ENCODE measurements at regions not wholly inside any gene's neighbourhood (a gene's known extent, or its start where the extent isn't known, plus 50 kb on each side); places are given as distances from the start of the nearest gene placed in this dataset.
"Not testable (repeated sequence)": the region's sequence is repeated elsewhere in the genome, so short reads cannot be mapped to it uniquely, and the experiment has no call there.

DNA sequence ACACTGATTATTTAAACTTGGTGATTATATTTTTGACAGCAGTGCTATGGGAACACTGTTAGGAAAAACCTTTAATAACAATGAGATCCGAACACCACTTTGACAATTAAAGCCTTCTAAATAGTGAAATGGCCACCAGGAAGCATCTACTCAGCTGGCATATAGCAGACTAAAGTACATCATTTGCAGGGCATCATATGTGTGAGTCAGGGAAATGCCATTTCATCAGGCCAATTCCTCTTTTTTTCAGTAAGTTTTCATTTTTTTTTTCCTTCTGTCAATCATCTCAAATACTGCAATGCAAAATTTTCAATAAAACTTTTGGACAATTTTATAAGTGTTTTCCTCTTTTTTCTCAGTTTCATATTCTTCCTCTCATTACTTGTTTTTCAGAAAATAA, 521.4 kb upstream of the SEMA3D start:
- DNase-seq: no peak

GRCh38 chr7:85705076-85705475, 518.2 kb upstream of the SEMA3D start:
- DNase-seq: no peak

- no peak for DNase-seq
Measured at GRCh38 chr7:85703251-85704010, 516.6 kb upstream of the SEMA3D start.

DNA sequence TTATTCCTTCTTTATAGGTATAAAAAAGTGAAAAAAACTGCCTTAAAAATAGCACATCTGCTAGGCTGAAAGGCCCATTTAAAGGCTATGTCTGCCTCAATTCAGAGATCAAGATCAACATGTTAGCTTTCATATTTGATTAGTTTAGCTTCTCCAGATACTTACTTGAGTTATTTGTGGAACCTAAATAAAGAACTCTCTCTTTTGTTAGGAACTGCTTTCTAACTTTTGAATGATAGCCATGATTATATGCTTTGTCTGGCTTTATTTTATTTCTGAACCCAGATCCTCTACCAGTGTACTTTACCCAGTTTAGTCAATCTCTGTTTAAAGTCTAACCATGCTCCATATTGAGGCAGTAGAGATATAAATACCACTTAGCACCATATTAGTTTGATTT, 515.5 kb upstream of the SEMA3D start:
- DNase-seq: no peak

DNA sequence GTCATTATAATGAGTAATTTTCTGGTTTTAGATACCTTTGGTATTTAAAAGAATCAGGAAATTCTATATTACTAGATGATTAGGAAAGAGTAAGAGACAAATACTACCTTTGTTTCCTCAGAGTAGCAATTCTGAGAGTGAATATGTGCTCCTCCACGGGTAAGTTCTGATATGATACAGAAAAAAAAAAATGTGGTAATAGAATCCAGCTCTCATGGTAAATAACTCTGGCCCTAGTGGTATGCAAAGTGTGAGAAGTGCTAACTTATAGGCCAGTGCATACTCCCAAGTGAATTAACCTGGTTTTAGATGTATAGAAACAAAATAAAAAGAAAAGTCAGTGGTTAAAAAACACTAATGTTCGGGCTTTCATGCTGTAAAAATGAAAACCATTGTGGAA, 512.6 kb upstream of the SEMA3D start:
- no peak for DNase-seq

- no peak for DNase-seq
Measured at GRCh38 chr7:85695533-85695932, 508.7 kb upstream of the SEMA3D start.

- DNase-seq: no peak
Measured at GRCh38 chr7:85695041-85695440, 508.2 kb upstream of the SEMA3D start.

GRCh38 chr7:85693326-85693725, 506.5 kb upstream of the SEMA3D start:
- DNase-seq: no peak

DNA sequence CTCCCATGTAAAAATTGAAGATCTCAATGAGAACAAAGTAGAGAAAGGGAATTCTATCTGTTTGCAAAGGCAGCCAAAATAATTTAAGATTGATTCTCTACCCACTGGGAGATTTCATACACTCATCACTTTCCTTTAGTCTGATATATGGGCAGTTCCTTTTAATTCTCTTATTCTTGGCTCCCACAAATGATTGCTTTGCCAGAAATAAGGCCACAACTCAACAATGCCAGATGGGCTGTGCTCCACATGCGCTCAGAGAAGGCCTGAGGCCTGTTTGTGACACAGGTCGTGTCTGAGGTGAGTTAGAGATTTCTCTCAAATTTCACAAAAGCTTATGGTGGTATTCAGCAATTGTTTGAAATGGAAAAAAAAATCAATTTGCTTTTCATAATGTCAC, 501.9 kb upstream of the SEMA3D start:
- no peak for DNase-seq

DNA sequence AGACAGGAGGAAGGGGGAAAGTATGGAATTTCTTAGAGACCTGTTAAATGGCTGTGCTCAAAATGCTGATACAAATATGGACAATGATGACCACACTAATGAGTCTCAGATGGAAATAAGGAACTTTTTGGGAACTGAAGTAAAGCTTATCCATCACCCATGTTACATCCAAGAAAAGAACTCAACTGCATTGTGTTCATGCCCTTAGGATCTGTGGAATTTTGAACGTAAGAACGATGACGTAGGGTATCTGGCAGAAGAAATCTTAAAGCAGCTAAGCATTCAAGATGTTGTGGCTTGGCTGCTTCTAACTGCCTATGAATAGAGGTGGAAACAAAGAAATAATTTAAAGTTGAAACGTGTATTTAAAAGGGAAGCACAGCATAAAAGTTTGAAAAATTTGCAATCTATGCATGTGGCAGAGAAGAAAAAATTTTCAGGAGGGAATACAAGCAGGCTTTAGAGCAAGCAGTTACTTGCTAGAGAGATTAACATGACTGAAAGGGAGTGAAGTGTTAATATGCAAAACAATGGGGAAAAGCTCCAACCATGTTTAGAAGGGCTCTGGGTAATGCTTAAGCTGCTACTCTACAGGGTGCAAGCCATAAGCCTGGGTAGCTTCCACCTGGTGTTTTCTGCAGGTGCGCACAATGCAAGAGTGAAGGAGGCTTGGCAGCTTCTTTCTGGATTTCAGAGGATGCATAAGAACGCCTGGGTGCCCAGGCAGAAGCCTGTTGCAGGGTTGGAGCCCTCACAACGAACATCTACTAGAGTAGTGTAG, 499.7 kb upstream of the SEMA3D start:
- DNase-seq: no peak

DNA sequence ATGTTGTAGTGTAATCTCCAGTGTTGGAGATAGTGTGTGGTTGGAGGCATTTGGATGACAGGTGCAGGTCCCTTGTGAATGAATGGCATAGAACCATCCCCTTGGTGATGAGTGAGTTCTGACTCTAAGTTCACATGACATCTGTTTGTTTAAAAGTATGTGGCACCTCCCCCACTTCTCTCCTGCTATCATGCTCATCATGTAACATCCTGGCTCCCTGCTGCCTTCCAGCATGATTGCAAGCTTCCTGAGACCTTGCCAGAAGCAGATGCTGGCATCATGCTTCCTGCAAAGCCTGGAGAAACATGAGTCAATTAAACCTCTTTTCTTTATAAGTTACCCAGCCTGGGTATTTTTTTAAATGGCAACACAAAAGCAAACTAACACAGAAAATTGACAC, 499.0 kb upstream of the SEMA3D start:
- no peak for DNase-seq

- no peak for DNase-seq
Measured at GRCh38 chr7:85682833-85683620, 496.2 kb upstream of the SEMA3D start.

GRCh38 chr7:85681241-85681640, 494.4 kb upstream of the SEMA3D start:
- DNase-seq: no peak

DNA sequence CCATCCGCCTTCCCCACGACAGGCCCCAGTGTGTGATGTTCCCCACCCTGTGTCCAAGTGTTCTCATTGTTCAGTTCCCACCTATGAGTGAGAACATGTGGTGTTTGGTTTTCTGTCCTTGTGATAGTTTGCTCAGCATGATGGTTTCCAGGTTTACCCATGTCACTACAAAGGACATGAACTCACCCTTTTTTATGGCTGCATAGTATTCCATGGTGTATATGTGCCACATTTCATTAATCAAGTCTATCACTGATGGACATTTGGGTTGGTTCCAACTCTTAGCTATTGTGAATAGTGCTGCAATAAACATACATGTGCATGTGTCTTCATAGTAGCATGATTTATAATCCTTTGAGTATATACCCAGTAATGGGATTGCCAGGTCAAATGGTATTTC, 488.2 kb upstream of the SEMA3D start:
- DNase-seq: not testable (repeated sequence)

DNA sequence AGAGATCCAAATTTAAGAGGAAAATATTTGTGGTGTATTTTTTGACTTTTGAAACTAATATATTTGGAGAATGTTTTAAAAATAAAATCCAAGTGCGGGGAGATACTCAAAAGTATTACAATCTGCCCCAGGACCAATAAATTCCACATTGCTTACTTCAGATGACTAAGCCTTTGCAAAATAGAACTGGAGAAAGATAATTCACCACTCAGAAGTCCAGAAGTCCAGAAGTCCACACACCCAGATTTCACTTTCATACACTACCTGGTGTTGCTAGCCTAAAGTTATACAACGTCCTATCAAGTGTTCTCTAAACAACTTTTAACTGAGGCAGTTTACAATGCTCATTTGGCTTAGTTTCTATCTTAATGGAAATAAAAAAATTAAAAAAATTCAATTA, 487.0 kb upstream of the SEMA3D start:
- DNase-seq: no peak

DNA sequence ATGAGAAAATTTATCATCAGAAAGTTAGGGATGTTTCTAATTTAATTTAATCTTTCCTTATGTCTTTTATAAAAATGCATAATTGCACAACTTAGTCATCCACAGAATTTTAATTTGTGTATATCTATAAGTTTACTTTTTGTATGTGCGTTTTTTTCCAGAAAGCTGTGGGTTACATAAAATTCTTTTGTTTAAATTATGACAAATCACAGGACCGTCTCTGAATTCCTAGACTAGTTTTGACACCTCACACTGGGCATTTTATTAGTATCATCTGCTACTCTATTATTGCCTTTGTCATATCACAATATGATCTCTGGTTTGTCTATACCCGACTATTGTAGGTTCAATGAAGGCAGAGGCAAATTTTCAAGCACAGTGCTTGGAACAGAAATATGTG, 482.4 kb upstream of the SEMA3D start:
- no peak for DNase-seq

DNA sequence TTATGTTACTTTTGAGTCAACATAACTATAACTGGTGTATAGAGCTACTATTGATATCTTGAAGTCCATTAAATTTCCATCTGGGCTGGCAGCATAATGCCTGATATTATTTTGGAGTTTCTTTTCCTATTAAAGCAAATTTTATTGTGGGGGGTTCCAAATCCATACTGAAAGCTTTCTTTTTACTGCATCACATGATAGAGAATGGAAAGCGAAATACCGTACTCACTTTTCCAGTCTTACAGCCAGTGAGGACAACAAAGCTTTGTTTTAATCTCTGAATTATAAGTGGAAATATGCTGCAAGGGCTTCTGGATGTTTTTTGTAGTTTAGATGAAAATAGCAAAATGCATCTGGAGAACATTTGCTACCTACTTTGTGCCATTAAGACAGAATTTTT, 477.5 kb upstream of the SEMA3D start:
- no peak for DNase-seq

- DNase-seq: no peak
Measured at GRCh38 chr7:85659364-85659763, 472.5 kb upstream of the SEMA3D start.

- no peak for DNase-seq
Measured at GRCh38 chr7:85655252-85655651, 468.4 kb upstream of the SEMA3D start.

DNA sequence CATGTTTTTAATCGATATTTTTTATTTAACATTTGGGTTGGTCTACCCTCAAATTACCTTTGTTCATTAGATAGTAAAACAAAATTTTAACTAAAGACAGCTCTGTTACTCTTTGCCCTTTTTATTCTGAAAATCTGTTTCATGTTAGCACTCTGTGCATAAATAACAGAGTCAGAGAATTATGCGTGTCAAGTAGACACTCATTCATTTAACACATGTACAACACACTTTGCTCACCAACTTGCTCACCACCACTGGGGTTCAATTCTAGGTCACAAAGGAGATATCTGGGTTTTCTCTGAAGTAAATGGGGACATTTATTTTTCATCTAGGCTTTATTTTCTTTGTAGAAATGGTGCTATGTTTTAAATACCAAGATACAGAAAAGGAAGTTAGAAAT, 457.4 kb upstream of the SEMA3D start:
- no peak for DNase-seq

- DNase-seq: no peak
Measured at GRCh38 chr7:85641331-85641730, 454.5 kb upstream of the SEMA3D start.

DNA sequence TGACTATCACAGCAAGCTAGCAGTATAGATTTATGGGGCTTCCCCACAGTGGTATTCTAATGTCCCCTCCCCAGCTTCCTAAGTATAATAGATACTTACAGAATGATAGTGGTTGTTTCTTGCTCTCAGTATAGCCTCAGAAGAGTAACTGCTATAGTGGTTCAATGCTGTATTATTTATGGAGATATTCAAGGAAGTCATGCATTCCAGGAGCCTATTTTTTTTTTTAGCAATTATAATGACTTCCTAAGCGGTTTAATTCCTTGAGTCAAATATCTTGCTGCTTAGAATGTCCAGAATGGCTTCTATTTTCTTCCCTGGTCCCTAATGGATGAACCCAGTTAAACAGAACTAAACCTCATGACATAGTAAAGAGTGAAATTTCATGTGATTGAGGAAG, 451.5 kb upstream of the SEMA3D start:
- no peak for DNase-seq

DNA sequence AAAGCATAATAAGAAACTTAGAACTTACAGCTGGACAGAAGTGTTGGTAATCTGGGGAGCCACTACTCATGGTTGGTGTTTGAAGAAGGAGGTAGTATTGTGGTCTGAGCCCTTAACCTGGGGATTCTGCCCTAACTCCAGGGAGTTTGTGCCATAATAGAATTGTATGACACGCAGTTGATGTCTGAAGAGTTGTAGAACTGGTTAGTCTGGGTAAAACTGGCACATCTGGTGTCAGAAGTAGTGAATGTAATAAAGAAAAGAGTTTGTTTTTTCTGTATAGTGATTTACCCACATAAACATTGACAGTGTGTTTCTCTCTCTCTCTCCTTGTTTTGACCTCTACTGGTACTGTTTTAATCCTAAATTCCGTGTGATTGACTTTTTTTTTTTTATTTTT, 448.1 kb upstream of the SEMA3D start:
- DNase-seq: no peak
